GM18508 (cell line): ENCODE measurements at regions not wholly inside any gene's neighbourhood (a gene's known extent, or its start where the extent isn't known, plus 50 kb on each side); places are given as distances from the start of the nearest gene placed in this dataset.
"Not testable (repeated sequence)": the region's sequence is repeated elsewhere in the genome, so short reads cannot be mapped to it uniquely, and the experiment has no call there.

Source experiments
- ATAC-seq: cut with Tn5 transposase; IDR thresholded peaks from one replicate; pipeline ENCODE4 v1.9.1; 2021; ENCODE audit warnings: moderate number of reproducible peaks; ENCODE audit not compliant: insufficient read depth, unreplicated experiment

DNA sequence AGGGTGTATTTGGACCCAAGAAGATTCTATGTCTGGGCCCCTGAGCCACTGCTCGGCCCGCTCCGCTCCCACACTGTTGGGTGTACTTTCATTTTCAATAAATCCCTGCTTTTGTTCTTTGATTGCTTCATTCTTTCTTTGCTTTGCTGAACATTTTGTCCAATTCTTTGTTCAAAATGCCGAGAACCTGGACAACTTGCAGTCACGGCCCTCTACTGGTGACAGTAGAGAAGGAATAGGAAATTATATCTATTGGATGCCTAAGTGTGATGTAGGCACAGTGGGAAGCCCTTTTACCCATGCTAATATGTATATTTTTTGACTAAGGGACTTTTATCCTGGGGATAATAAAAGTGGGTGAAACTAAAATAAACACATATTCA is 340.8 kb downstream of the LRRC3B start:
- ATAC-seq: no peak

DNA sequence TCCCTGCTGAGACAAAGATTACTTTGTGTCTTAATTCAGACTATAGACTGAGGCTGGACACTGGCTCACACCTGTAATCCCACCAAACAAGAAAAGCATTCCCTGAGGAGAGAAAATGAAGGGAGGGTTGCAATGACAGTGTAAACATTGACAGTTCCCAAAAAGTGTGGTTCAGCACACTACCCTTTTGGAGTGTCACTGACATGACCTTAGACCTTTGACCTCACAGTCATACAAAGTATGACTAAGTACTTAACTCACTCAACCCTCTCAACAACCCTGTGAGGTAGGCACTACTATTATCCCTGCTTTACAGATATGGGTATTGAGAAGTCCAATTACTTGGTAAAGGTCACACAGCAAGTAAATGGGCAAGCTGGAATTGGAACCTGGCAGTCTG is 341.7 kb downstream of the LRRC3B start:
- ATAC-seq: no peak

DNA sequence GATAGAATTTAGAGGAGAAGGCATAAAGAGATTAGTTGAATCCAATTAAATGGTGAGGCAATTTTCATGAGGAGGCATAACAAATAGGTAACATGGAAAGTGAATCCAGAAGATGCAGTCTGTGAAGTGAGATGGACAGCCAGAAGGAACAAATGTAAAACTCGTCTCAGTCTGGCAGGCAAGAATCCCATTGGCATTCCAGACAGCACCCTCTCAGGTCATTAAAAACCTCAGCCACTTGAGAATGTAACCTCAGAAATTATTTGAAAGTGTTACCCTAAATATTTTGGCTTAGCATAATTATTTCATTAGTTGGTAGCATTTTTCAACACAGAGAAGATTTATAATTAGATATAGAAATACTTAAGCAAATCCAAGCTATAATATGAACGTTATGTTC is 342.3 kb downstream of the LRRC3B start:
- ATAC-seq: no peak

DNA sequence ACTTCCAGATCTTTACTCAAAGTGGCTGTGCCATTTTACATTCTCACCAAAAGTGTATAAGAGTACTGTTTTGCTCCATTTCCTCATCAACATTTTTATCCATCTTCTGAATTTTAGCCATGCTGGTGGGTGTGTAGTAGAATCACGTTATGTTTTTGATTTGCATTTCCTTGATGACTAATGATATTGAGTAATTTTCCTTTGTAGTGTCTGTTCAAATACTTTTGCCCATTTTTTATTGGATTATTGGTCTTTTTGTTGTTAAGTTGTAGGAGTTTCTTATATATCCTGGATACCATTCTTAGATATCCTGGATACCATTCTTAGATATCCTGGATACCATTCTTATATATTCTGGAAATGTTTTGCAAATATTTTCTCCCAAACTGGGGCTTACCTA is 344.9 kb downstream of the LRRC3B start:
- no peak for ATAC-seq

DNA sequence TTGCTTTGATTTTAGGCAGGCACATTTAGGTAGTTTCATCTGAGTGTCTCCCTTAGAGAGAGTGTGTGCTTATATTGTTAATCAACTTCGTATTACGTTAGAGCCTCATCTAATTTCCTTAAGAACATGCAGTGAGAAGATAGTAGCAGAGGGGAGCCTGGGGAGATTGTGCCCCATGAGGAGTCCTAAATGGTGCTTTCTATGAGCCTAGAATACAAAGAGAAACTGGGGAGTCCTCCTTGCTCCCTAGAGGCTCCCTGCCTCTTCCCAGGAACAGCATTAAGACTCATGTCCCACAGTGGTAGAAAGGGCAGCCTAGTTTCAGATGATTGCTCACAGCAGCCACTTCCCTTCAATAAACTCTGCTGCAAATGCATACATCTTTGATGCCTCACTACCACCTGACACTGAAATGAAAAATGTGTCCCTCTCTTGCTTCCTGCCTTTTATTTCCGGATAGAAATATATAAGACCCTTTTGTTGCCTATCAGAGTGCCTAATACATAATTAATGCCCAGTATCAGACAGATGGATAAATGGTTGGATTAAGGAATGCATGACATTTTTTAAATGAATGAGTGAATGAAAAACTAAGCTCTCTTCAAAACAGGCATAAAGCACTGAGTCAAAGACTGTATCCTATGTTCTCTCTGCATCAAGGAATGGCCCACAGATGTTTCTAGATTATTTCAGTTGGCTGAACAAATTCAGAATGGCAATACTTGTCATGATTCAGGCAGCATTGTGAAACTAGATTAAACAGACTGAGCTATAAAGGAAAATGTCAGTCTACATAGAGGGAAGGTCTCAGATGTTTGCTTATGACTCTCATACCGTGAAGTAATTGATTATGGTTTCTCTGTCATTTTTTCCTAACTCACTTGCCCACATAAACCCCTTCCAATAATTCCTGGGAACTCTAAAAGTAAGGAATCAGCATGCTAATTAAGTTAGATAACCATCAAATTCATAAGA is 362.1 kb downstream of the LRRC3B start:
- ATAC-seq: no peak

DNA sequence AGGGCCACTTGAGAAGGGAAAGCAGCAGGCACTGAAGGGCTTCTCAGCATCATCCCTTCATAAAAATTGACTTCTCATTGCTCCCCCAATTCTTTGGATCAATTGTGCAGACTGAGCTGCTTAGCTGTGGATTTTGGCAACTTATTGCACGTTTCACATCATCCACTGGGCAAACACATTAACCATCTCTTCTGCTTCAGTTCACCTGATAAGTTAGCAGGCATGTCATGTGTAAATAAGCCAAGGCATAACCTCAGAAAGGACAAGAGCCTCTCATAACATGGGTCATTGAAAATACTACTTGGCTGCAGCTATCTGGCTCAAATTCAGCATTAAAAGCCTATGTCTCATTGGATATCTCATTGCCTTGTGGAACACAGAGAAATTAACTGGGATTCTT is 366.5 kb downstream of the LRRC3B start:
- ATAC-seq: no peak

DNA sequence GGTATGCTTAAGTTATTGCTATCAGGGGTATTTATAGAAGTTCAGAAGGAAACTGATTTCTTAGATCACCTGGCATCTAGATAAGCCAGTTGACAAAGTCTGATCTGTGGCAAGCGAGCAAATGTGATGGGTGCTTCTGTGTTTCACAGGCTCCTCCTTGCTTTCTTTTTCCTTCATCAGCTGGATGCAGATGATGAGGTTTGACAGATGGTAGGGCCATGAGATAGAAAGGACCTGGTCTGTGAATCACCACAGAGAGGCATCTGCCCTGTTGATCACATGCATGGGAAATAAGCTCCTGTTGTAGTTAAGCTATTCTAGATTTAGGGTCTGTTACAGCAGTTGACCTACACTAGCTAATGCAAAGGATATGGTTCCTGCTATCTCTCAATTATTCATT is 372.0 kb downstream of the NEK10 start:
- no peak for ATAC-seq

DNA sequence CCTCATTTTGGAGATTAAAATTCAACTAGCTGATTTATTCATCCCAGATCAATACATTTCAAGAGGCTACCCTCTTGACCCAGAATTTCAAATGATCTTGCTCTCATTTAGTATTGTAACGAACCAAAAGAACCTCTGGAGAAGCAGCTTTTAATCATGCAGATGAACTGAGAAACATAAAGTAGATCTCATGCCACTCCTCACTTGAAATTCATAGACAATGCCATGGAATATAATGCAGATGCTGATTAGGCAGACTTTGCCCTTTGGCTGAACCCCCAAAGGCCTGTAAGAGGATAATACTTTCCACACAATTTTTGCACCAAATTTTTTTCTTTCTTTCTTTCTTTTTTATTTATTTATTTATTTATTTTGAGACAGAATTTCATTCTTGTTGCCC is 358.3 kb downstream of the NEK10 start:
- ATAC-seq: no peak

DNA sequence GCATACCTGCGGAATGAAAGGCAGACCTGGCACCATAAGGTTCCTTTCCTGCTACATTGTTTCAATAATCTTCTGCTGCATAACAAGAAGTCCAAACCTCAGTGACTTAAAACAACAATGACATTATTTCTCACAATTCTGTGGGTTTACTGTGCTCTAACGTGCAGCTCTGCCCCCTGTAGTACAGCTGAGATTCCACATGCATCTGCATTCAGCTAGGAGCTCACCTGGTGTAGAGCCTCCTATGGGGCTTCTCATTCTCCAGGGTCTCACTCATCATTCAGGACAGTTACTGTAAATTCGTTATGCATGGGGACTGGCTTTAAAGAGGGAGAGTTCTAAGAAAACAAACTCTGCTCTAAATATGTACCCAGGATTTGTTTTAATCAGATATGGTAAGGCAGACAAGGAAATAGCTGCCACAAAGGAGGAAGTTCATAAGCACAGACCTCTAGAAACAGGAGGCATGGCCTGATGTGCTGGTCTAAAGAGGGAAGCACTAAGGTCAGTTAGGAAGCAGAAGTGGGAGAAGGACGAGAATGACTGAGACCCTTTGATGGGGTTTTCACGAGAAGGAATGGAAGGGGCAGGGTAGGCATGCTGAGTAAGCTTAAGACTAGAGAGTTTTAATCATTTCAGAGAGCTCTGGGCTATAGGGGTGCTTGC is 347.0 kb downstream of the NEK10 start:
- ATAC-seq: no peak

DNA sequence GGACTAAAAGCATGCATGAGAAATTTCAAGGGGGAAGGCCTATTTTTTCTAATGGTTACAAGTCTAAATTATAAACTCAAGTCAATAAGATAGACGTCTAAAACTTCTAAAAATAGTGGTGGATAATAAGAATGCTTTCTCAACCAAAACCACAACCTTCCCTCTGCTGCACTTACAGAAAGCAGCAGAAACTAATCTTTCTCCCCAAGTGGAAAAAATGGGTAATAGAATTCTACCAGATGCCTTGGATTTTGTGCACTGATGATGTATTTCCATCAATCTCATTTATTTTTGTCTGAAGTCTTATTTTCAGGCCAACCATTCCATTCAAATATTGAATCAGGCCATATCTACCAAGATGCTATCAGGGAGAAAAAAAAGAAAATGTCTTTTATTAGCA is 344.7 kb downstream of the NEK10 start:
- ATAC-seq: no peak

DNA sequence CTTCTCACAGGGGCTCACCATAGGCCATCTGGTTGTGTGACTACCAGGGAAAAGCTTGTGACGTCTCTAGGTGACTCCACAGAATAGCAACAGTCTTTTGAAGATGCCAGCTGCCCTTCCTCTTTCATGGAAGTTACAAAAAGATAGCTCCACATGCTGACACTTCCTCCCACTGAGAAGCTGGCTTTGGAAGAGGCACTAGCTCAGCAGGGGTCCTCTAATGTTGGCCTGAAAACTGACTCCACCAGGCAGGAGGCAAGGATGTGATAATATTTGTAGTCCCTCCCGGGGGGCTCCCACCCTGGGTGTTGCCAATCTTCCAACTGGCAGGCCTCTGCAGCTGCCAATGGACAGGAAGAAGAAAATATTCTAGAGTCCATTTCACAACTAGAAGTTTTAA is 343.5 kb downstream of the NEK10 start:
- no peak for ATAC-seq

DNA sequence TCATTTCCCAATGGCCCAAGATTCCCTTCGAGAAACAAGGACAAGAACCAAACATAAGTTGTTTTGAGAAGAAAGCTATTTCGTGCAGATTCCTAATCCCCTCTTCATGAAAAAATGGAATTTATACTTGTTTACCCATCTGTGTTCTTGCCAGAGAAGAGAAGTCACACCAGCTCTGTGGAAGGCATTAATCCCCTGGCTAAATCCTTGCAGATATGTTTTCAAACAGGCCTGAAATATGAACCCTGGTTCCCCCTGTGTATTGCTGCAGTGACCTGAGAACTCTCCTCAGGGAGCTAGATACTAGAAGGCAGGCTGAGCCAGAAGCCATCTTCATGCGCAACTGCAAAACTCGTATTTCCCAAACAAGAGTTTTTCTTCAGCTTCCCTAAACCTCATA is 337.7 kb downstream of the NEK10 start:
- no peak for ATAC-seq

DNA sequence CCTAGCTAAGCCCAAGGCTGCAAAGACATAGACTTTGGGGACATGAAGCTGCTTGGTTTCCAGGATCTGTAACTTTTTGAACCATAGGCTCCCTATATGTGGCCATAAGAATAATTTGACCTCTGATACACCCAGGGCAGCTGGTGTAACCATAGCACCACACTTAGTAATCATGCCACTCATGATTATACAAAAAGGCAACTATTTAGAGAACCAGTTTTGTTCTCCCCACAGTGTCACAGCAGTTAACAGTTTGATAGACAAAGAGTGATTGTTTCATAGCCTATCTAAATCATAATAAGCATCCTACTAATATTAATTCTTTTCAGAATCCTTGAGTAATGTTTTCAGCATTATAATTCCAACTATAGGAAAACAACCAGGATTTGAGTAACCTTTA is 334.9 kb downstream of the NEK10 start:
- ATAC-seq: no peak

DNA sequence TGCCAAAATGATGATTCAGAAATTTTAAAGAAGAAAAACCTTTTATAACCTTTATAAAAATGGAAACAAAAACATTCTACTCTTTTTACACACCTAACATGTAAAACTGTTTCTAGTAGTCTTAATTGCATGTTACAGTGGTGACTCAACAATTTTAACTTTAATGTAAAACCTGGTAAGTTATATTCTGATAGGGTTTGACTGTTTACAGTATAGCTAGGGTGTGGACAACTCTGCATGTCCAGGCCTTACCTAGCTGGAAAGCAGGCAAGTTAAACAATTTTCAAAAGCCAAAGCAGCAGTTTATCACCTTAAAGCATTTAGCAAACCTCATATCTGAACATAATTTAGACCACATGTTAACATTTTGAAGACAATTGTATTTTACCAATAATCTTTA is 328.5 kb downstream of the NEK10 start:
- ATAC-seq: no peak

DNA sequence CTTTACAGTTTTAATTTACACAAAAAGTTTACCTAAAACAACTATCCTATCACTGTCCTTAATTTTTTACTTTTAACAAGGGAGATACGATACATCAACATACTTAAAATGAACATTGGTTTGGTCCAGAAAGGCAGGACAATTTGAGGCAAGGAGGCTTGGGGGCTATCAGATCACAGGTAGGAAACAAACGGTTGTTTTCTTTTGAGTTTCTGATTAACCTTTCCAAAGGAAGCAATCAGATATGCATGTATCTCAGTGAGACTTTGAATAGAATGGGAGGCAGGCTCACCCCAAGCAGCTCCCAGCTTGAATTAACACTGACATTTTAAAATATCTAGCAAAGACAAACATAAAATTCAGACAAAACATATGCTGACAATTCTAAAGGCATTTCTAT is 326.6 kb downstream of the NEK10 start:
- not testable (repeated sequence) for ATAC-seq

DNA sequence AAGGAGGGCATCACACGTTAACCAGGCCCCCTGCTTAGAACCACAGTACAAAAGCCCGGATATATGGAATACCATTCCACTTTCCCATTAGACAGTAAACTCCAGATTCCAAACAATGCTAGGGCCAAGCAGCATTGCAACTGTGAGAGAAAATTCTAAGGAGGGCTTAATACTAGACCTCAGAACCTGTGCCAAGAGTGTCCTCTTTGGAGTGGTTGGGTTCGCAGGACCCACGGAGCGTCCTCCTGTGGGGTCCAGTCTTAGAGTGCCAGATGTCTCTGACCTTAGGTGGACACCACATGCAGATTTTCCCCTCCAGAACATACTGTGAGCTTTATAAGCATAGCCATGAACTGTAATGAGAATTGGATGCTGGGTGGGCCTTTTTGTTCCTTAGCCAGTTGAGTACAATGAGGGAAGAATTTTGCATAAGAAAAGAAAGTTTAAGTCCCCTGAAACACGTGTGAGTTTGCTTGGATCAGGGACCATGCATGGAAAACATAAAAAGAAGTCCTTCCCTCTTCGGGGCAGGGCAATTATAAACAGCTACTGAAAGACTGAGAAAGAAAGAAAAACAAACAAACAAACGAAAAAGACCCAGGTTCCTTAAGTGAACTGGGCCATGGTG is 325.7 kb downstream of the NEK10 start:
- ATAC-seq: no peak

DNA sequence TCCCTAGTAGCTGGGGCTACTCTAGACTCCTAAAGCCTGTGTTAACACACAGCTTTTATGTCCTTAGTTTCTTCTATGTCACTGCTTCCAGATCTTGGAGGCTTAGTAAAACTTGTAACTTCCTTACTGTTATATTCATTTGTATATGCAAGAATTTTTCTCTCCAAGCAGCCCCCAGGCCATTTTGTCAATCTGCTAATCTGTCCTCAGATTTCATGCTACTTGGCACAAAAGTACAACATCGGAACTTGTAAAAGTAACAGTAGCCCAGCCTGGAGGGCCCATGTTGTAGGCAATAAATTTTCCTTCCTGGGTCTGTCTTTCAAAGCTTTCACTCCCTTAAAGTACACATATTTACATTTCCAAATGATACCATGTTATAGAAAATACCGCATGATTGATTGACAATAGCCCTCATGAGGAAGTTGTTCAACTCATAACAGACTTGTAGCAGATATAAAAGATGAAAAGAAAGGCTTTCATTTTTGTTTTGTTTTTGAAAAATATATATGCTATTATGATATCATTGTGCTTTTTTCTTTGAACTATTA is 324.2 kb downstream of the NEK10 start:
- ATAC-seq: no peak

DNA sequence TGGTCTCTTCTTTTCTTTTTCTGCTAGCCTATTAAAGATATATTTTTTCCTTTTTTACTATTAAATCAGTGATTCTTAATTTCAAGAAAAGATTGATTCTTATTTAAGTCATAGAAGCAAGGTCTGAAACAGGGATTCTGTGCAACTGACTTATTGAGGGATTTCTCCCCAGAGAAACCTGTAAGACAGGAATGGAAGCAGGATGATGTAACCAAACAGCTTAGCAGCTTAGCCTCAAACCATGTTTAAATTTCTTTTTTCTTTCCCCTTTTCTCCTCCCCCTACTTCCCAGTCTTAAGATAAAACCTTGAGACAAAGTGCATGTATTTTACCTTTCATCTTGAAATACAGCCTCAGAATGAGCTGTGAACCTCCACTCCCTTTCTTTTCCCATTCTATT is 322.8 kb downstream of the NEK10 start:
- no peak for ATAC-seq

DNA sequence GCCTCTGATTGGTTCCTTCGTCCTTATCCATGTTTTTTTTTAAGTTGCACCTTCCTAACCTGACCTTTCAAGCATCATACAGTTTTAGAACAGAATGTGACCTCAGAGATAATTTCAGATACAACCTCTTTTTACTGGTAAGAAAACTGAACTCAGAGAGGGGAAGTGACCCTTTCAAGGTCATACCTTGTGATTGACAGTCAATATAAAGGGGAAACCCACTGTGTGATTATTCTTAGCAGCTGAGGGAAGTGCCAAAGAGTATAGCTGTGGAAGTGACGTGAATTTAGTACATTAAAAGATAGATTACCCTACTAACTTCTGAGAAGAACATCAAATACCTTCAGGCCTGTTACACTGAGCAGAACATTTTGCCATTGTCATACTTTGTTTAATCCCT is 319.4 kb downstream of the NEK10 start:
- no peak for ATAC-seq

DNA sequence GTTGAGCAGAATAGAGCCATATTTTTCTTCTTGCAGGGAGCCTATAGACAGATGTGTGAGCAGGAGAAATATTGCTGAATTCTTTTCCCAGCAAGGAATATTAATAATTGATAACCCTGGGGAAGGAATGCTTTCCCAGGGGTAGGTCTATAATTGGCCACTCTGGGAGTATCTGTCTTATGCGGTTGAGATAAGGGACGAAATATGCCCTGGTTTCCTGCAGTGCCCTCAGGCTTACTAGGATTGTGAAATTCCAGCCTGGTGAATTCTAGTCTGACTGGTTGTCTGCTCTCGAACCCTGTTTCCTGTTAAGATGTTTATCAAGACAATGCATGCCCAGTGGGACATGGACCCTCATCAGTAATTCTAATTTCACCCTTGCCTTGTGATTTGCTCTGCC is 317.7 kb downstream of the NEK10 start:
- not testable (repeated sequence) for ATAC-seq

DNA sequence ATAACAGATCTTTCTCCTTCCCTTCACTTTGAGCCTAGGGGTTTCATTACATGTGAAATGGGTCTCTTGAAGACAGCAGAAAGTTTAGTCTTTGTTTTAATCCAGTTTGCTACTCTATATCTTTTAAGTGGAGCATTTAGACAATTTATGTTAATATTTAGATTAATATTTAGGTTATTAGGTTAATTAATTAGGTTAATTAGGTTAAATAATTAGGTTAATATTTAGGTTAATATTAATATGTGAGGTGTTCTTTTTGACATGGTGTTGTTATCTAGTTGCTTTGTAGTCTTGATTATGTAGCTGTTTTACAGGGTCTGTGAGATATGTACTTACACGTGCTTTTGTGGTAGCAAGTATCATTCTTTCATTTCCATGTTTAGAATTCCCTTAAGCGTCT is 312.9 kb downstream of the NEK10 start:
- ATAC-seq: no peak
